Stimulated activated CD4-positive, alpha-beta T cell treated with anti-CD3 and anti-CD28 coated beads, Interleukin-12 subunit alpha, Interleukin-12 subunit beta, amount 100 ng/mL, for 4 hours (primary cell): ENCODE measurements at regions not wholly inside any gene's neighbourhood (a gene's known extent, or its start where the extent isn't known, plus 50 kb on each side); places are given as distances from the start of the nearest gene placed in this dataset.

Experiments used
- DNase-seq: peaks from one replicate; pipeline ENCODE4 v3.0.0-alpha.2; 2020

DNA sequence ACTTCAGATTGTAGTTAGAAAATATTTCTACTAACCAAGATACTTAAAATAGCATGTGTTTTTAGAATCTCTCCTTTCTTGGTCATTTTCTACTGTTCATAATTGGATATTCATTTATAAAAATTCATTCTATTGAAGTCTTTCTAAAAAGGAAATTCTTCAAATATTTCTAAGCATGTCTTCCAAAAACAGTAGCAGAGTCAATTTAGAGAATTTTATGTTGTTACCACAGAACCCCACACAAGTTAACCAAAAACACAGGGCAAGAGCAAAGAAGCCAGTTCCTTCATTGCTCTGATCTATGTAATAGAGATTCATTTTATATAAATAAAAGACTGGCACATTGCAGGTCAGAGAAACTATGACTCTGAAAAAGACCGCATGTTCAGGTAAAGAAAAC is 345.1 kb upstream of the PITX2 start:
- no peak for DNase-seq

DNA sequence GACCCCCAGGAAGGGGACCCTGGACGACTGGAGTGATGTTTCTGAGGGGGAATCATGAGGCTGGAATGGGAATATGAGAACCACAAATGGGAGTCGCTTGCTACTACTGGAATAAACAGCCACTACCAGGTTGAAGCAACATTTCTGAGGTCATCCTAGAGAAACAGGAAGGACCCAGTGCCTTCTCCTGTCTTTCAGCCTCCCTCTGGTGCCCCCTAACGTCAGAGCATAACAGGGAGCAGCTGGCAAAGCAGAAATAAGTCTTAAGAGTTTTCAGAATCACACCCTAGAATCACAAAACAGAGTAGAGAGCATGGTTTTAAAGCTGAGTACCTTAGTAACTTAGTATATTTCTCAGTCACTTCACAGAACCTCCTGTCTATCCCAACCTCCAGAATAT is 347.8 kb upstream of the PITX2 start:
- no peak for DNase-seq

DNA sequence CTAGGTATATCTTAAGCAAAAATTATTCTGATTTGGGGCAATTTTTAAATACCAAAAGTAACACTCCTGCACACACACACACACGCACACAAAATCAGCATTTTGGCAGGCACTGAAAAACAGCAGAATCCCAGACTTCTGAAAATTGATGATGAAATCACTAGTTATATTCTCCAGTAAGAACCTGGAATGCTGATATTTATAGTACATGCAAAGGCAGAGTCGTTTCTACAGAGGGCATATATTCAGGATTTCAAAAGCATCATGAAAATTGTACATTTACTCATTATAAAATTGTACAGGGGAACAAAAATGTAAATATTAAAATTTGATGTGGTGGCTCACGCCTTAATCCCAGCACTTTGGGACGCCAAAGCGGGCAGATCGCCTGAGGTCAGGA is 352.5 kb upstream of the PITX2 start:
- no peak for DNase-seq

DNA sequence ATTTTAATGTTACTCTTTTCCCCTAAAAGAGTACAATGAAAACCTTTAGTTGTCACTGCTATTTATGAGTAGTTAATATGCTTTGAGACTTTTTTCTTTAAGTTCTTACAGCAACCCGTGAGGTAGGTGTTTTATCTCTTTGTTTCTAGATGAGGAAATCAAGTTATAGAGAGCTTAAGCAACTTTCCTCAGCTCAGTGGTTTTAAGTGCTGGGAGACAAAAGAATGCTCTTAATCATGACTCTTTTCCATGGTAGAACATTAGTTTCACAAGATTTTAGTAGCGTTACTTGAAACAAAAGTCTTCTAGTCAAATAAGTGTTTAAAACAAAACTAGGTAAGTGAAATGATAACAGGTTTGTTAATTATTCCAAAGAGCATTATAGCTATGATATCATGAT is 354.7 kb upstream of the PITX2 start:
- no peak for DNase-seq

DNA sequence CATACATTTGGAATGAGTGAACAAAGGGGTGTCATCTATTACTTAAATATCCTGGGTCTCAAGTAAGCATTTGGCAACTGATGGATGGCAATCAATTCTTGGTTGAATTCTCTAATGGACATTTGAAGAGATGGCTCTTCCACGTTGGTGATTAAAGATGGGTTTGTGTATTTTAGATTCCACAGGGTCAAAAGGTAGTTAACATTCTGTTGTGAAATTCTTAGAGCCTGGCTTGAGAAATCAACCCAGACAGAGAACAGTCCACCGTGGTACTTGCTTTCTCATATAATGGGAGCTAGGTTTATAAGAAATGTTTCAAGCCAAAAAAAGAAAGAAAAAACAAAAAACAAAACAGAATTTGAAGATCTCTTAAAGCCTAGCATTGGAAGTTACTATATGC is 355.9 kb upstream of the PITX2 start:
- no peak for DNase-seq

DNA sequence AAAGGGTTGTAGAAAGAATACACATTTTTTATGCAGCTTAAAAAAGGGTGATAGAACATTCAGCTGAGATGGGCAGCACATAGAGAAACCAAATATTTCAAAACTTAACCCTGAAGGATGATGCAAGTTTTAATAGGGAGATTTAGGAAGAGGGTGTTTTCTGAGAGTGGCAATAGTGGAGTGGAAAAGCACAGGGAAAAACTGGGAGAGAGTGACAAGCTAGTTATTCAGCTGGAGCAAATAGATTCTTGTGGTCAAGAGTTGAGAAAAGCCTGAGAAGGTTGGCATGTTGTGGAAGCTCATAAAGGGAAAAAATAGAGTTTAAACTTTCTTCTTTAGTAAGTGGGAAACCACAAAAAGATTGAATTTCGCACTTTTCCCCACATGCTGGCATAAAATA is 359.6 kb upstream of the PITX2 start:
- no peak for DNase-seq

DNA sequence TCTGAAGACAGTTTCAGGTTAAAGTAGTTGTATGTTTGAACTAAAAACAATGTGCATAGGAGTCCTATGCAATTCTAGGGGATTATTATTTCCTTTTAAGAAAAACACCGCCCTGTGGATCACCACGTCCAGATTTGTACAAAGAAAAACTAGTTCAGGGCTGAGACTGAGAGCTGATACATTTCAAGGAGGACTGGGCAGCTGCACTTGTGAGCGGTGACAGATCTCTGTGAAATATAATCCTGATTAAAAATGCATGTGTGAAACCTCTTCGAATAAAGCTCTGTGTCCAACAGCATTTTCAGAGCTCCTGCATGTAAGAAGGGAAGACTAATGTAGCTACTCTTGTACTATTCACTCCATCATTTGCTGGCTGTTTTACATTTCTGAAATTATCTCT is 365.8 kb upstream of the PITX2 start:
- no peak for DNase-seq

DNA sequence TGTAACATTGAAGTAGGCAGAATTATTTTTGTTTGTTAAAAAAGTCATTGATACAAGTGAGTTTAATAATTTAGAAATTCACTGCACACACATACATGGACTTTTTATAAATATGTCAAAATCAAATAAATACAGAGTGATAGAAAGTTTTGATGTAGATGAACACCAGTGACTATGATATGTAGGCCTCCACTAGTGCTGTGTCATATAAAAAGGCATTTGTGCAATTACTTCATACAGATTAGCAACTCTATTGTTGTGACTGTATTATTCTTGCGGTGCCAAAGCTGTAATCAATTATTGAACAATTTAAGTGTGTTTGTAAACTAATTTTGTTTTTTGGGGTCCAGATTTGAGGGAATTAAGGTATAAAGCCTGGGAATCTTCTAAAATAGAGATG is 366.2 kb upstream of the PITX2 start:
- no peak for DNase-seq

DNA sequence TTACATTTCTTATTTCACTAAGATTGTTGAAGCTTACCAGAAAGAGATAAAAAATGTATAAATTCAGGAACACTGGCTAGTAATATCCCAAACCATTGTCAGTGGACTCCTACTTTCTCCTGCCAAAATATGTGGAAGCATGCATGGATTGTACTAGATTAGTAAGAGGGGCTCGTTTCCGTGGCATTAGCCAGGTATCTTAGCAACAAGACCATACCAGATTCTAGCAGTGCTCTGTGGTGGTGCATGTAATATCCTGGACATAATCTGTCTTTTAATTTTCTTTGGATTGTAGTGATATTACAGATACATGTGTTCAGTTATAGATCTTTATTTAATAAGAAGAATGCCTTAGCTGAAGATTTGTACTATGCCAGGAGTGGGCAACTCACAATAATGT is 371.9 kb upstream of the PITX2 start:
- no peak for DNase-seq

DNA sequence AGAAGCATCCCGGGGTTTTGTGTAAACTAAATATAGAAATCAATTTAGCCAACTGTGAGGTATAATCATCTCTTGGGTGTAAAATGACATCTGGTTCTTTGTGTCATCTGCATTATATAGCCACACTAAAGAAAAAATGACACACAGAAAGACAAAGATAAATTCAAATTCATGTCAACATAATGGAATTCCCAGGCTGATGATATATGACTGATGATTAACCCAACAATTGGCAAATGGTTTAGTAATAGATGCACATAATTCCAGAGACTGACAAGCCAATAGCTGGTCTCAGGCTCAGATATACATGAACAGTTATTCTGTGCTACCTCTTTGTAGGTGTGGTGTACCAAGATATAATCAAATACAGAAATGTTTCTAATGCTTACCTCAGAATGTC is 375.4 kb upstream of the PITX2 start:
- DNase-seq, result no peak

DNA sequence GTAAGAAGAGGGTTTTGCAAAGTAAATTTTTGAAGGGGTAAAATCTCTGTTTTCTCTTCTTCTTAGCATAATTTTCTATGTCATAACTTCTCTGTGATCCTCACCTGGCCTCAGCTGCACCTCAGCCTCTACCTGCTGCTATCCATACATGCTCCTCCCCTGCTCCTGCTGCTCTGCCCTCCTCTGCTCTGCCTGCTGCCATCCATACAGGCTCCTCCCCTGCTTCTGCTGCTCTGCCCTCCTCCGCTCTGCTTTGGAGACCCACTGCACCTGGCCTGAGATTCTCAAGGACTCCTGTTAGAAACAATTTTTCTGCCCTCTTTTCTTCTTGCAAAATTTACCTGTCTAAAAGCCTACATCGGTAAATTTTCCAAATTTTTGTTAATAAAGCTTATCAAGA is 388.6 kb upstream of the PITX2 start:
- DNase-seq, result no peak

DNA sequence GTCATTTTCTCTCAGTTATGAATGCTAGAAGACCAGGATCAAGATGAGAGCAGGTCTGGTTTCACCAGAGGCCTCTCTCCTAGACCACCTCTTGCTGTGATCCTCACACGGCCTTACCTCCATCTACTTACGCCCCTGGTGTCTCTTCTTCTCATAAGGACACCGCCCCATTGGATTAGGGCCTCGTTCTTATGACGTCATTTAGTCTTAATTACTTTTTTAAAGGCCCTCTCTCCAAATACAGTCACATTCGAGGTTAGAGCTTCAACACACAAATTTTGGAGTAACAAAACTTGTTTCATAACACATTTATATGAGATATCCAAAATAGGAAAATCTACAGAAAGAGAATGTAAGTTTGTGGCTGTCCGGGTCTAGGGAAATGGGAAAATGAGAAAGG is 391.0 kb upstream of the PITX2 start:
- no peak for DNase-seq

DNA sequence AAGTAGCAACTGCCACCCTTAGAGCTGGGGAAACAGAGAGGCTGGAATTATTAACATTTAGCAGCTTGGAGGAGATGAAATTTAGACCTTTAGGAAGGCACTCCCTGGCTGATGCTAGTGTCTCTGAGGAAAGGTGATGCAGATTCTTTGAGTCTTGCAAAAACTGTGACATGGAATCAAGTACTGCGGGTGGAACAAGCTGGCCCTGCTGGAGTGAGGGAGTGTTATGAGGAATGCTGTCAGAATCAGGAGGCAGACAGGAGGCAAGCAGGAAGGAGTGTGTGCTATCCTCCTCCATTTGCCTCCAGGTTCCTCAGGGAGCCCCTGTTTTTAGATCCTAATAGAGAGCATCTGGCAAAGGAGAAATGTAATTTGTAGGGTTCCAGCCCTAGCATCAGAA is 391.7 kb upstream of the PITX2 start:
- no peak for DNase-seq

DNA sequence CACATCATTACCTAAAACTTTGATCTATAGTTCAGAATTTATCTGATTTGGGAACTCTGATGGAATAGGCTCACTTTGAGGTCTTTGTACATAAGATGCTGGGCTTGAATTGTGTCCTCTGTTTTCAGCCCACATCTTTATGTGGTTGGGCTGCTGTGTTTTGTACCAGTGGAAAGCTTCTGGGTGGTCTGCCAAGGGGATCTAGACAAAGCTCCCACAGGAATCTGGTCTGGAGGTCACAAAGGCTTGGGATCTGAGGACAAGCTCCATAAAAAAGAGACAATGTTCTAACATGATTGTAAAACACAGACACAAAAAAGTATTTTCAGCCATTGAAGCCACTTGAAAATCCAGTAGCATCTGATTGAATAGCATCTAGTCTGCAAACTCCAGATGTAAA is 393.5 kb upstream of the PITX2 start:
- no peak for DNase-seq

DNA sequence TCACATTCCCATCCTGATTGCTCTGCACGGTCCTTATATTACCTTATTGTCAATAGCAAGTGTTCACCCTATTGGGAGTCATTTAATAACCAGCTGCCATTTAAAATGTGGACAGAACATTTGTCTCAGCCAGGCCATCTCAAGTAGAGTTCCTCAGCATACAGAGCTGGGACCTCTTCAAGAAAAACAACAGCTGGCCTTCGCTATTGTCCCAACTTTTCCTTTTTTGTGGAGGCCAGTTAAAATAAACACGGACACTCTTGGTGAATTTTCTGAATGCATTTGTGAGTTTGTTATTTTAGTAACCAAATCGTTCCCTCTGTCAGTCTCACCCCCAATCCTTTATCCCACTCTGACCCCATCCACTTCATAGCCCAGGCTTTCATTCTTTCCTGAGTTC is 395.3 kb upstream of the PITX2 start:
- DNase-seq, result no peak

DNA sequence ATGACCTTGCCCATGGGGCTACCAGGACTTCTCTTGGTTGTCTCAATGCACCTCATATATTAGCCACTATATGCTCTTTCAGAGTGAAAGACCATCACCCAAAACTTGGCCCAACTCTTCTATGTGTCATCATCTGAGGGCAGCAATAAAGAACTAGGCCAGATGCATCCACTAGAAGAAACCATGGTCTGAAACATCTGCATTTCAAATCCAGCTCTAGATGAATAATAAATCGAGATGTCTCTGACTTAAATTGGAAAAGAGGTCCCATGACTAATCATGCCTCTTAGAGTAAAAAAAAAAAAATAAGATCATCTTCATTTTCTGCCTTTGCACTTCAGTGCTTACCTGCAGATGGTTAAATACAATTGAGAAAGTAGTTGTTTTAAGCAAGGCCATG is 397.6 kb upstream of the PITX2 start:
- no peak for DNase-seq

DNA sequence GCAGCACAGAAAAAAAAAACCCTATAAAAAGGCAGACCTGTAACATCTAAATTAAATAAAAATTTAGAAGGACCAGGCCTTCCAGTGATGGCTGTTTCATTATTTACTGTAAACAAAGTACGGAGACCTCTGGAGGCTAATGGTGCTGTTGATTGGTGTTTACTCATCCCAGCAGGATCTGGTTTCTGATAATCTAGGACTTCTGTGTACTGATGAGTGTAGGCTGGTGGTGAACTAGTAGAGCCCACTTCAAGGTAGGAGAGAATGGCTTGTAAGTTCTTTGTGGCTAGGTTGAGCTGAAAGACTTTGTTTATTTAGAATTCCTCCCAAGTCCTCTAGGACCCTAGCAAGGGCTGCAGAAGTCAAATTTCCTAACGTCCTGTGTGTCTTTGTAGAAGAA is 398.1 kb upstream of the PITX2 start:
- no peak for DNase-seq

DNA sequence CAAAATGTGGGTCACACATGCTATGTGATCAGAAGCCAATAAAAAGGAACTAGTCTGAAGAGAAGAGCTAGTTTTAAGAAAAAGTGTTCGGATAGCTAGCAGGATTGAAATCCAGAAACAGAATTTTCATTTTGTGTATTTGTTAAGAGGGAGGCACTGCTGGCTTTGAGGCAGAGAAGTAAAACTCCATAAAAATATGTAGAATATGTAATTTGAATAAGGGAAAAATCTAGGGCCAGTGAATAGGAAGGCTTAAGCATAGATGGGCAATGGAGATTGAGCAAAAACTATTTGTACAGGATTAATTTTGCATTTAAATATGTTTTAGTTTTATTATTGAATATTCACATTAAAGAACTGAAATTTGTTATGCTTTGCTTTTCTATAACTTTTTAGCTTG is 399.9 kb upstream of the PITX2 start:
- DNase-seq, result no peak

DNA sequence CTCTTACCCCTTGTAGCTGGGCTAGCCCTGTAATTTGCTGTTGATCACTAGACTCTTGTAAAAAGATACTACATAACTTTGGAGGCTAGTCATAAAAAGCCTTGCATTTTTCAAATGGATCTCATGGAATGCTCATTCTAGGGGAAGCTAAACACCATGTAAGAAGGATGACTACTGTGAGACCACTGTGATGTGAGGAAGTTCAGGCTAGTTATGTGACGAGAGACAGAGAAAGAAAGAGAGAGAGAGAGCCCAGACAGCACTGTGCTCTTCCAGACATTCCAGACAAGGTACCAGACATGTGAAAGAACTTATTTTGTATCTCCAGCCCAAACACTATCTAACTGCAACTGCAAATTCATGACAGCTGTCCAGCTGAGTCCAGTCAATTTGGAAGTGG is 404.6 kb upstream of the PITX2 start:
- DNase-seq, result no peak

DNA sequence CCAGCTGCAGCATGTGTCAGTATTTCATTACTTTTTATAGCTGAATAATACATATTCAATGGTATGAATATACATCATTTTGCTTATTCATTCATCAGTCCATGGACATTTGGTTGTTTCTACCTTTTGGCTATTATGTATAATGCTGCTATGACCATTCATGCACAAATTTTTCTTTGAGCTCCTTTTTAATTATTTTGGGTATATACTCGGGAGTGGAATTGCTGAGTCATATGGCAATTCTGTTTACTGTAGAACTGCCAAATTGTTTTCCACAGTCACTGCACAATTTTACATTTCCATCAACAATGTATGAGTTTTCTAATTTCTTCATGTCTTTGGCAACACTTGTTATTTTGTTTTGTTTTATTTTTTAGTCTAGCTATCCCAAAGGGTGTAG is 405.9 kb upstream of the PITX2 start:
- DNase-seq, result no peak

DNA sequence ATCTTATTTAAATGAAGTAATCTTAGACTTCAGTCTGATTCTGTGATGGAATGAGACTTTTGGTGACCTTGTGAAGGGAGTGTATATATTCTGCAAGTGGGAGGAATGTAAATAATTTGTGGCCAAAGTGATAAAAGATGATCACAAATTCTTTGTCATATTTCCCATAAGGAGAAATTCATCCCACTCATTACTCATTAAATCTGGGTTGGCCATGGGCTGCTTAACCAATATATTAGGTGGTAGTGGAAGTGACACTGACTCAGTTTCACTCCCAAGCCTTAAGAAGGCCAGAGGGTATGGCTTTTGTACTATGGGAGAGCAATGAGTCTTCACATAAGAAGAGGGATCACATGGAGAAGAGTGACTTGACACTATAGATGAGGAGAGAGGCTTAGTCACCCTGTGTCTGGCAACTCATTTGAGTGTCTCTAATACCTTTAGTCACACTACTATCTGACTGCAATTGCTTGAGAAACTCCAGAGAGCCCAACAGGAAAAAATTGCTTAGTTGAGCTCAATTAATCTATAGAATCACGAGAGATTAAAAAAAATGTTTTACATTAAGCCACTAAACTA is 408.2 kb upstream of the PITX2 start:
- no peak for DNase-seq

DNA sequence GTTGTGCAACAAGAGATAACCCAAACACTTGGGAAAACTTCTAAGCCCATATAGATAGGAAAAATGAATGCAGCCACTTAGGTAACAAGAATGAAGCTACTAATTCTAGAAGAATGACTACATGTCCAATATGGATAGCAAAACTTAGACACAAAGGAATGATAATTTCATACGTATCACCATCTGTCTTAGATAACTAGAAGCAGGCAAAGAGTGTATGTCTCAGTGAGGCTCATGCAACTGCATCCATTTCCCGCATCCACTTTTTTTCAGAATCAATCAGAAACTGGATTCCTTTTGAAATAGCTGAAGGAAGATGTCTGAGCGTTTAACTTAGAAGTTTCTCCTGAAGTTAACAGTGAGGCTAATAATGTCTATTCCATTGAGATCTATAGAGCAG is 408.7 kb upstream of the PITX2 start:
- DNase-seq, result no peak

DNA sequence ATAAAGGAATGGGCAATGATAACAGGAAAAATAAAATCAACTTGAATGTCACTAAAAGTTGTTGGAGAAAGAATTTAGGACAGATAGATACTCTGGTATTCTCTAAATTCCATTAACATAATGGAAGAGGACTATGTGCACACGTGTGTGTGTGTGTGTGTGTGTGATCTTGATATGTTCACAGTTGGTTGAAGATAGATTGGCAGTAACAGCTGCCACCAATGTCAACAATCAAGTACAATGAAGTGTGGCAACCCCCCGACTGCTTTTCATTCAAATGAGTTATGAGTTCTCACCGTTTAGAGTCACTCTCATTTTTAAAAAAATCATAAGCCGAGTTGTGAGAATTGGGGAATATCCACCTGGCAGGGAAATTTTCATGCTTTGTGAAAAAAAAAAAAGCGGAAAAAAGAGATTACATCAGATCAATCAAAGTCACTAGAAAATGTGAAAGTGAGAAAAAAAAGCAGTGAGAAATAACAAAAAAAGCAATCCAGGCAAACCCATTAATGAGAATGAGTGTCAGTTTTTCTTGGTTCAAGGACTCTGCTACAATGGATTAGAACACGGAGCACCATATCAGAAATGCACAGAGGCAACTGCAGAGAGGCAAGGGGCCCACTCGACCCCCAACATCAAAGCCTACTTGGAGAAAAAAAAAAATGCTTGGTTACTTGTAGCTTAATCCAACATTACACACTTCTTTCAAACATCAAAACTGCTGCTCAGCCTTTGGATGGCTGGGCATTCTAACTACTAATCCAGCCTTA is 414.9 kb upstream of the PITX2 start:
- DNase-seq, result no peak

DNA sequence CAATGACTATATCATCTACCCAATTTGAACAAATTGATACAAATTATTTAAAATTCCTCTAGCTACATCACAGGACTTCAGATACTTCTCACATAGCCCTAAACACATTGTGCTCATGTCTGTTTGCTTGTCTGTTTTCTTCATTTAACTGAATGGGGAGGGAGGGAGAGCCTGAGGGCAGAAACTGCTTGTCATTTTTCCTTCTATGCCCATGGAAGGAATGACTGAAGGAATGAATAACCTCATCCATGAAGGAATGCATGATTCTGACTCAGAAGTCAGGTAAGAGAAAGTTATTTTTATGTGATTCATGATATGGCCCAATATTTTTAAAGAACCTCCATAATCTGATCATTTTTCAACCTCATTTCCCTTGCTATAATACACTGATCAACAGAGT is 418.0 kb upstream of the PITX2 start:
- no peak for DNase-seq

DNA sequence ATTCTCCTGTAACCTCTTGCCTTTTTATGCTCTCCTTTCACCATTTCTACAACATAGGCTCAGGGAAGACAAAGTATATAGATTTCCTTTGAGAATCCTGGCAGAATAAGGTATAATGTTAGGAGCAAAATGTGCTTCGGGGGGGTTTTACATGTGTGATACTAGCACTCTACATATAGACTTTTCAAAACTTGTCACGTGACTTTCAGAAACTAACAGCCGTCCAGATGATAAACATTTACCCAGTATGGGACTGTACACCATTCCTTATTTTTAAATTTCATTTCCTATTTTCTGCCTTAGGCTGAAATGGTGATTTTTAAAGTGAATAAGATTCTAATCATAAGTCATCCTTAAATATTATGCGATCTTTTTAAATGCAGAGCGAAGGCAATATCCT is 420.4 kb upstream of the PITX2 start:
- DNase-seq, result no peak
